ENCODE measurements at regions not wholly inside any gene's neighbourhood (a gene's known extent, or its start where the extent isn't known, plus 50 kb on each side); places are given as distances from the start of the nearest gene placed in this dataset.

GRCh38 chr9:27770541-27770940 is 197.3 kb upstream of the C9orf72 start:
- Histone ChIP-seq H3K4me2 (ENCODE audit: insufficient read depth, low read length) (no peak overlapping the region), H3K9me3 (replicated peaks; ENCODE audit: control insufficient read depth, insufficient read depth, low read length) (no peaks in the 10 kb centered on the region), H4K20me1 (replicated peaks; ENCODE audit: control insufficient read depth, extremely low read depth, insufficient read depth, low read length) (no peaks in the 10 kb centered on the region), H2AFZ (ENCODE audit: low read depth, low read length) (no peak overlapping the region), H3K9ac (replicated peaks; ENCODE audit: extremely low read depth, insufficient read depth, low read length) (no peak overlapping the region), H3K27ac (ENCODE audit: insufficient read depth, low read depth, low read length) (no peak overlapping the region), H3K4me1 (ENCODE audit: control insufficient read depth, extremely low read depth, insufficient read depth, low read length) (no peaks in the 10 kb centered on the region), H3K4me3 (replicated peaks in 1 of 3; ENCODE audit: insufficient read depth in 1 of 3, low read depth in 1 of 3, low read length in 3 of 3) (no peak overlapping the region), H3K36me3 (ENCODE audit: control insufficient read depth in 2 of 2, extremely low read depth in 1 of 2, insufficient read depth in 2 of 2, low read length in 2 of 2) (no peaks in the 10 kb centered on the region), H3K9me1 (replicated peaks; ENCODE audit: control insufficient read depth, extremely low read depth, insufficient read depth, low read length) (no peaks in the 10 kb centered on the region), H3K79me2 (ENCODE audit: control insufficient read depth, insufficient read depth, low read length) (no peaks in the 10 kb centered on the region), H3K27me3 (ENCODE audit: control insufficient read depth in 2 of 2, insufficient read depth in 2 of 2, low read length in 2 of 2) (no peaks in the 10 kb centered on the region)
- intact Hi-C loops (cut with micrococcal nuclease) = no loop called here
- ChIA-PET CTCF (no interaction called here), POLR2A (no interaction called here)
- DNase-seq (ENCODE audit: low read depth, low spot score) = no peak
- dilution Hi-C loops (cut with MboI; ENCODE audit: extremely low pct_ligation_motif_present, low sequenced_read_pairs) = no loop called here
- no peak for FAIRE-seq
- BruUV-seq (replicated peaks) = no TSS peak
- TF ChIP-seq GATA2 (IDR thresholded peaks at IDR 0.05; ENCODE audit: insufficient read depth, insufficient read length, low read depth, low read length) (no peak), CTCF (IDR thresholded peaks at IDR 0.05; ENCODE audit: extremely low read depth in 1 of 2, insufficient read depth in 1 of 2, low read depth in 1 of 2, low read length in 2 of 2) (no peak), MAX (IDR thresholded peaks at IDR 0.05; ENCODE audit: insufficient read depth, insufficient read length) (no peak), MYC (IDR thresholded peaks at IDR 0.05; ENCODE audit: low read depth, low read length) (no peak), FOS (IDR thresholded peaks at IDR 0.05; ENCODE audit: borderline replicate concordance, insufficient read depth, low read length) (no peak), POLR2AphosphoS5 (IDR thresholded peaks at IDR 0.05; ENCODE audit: insufficient read depth, low read depth, low read length) (no peak), POLR2A (IDR thresholded peaks at IDR 0.05; ENCODE audit: low read depth, low read length) (no peak), EZH2 (IDR thresholded peaks at IDR 0.05; ENCODE audit: borderline replicate concordance, low read depth, low read length, severe bottlenecking) (no peak), JUN (IDR thresholded peaks at IDR 0.05; ENCODE audit: borderline replicate concordance, insufficient read depth, insufficient read length, low read depth) (no peak)
